GM23248 (cell line): ENCODE measurements at regions not wholly inside any gene's neighbourhood (a gene's known extent, or its start where the extent isn't known, plus 50 kb on each side); places are given as distances from the start of the nearest gene placed in this dataset.

Experiments used
- DNase-seq: peaks from one replicate; pipeline ENCODE4 v3.0.0-alpha.2; 2015
- H2AFZ ChIP-seq: fragments of 200-600 bp; sonication (generic); 2 replicates; pipeline ENCODE4 v1.6.1; 2016; ENCODE audit warnings: antibody characterized with exemption
- H3F3A ChIP-seq: fragments of 200-600 bp; sonication (generic); 2 replicates; pipeline ENCODE4 v1.6.1; 2016; ENCODE audit warnings: mild to moderate bottlenecking, antibody characterized with exemption, mixed run types; ENCODE audit not compliant: insufficient read depth
- H3K27ac ChIP-seq: fragments of 200-600 bp; sonication (generic); 2 replicates; pipeline ENCODE4 v1.5.1; 2016; ENCODE audit warnings: mild to moderate bottlenecking
- H3K27me3 ChIP-seq: fragments of 200-600 bp; sonication (generic); replicated peaks from 2 replicates; pipeline ENCODE4 v1.6.1; 2016; ENCODE audit warnings: mild to moderate bottlenecking; ENCODE audit not compliant: insufficient read depth
- H3K36me3 ChIP-seq: fragments of 200-600 bp; sonication (generic); 2 replicates; pipeline ENCODE4 v1.6.1; 2016; ENCODE audit warnings: low read depth, mild to moderate bottlenecking
- H3K4me1 ChIP-seq: fragments of 200-600 bp; sonication (generic); 2 replicates; pipeline ENCODE4 v1.6.1; 2016; ENCODE audit warnings: mild to moderate bottlenecking; ENCODE audit not compliant: insufficient read depth
- H3K4me2 ChIP-seq: fragments of 200-600 bp; sonication (generic); one replicate; pipeline ENCODE4 v1.6.1; 2016; ENCODE audit warnings: mild to moderate bottlenecking; ENCODE audit not compliant: unreplicated experiment
- H3K4me3 ChIP-seq: fragments of 200-600 bp; sonication (generic); 2 replicates; pipeline ENCODE4 v1.5.1; 2016; ENCODE audit warnings: mild to moderate bottlenecking
- H3K79me2 ChIP-seq: fragments of 200-600 bp; sonication (generic); 2 replicates; pipeline ENCODE4 v1.6.1; 2016; ENCODE audit warnings: mild to moderate bottlenecking; ENCODE audit not compliant: insufficient read depth
- H3K9ac ChIP-seq: fragments of 200-600 bp; sonication (generic); 2 replicates; pipeline ENCODE4 v1.6.1; 2016; ENCODE audit warnings: mild to moderate bottlenecking
- H3K9me2 ChIP-seq: fragments of 200-600 bp; sonication (generic); 2 replicates; pipeline ENCODE4 v1.6.1; 2016; ENCODE audit warnings: mixed run types, mild to moderate bottlenecking, moderate library complexity; ENCODE audit not compliant: insufficient read depth
- H3K9me3 ChIP-seq: fragments of 200-600 bp; sonication (generic); one replicate; pipeline ENCODE4 v1.6.1; 2017; ENCODE audit warnings: low read depth
- H4K20me1 ChIP-seq: fragments of 200-600 bp; sonication (generic); 2 replicates; pipeline ENCODE4 v1.6.0; 2016; ENCODE audit not compliant: insufficient read depth
- EZH2 ChIP-seq: fragments of 200-600 bp; sonication (generic); IDR thresholded peaks from 2 replicates; pipeline ENCODE4 v1.6.1; 2018; ENCODE audit warnings: antibody characterized with exemption, mild to moderate bottlenecking; ENCODE audit not compliant: insufficient read depth, poor library complexity, severe bottlenecking
- EZH2phosphoT487 ChIP-seq: fragments of 200-600 bp; sonication (generic); IDR thresholded peaks from 2 replicates; pipeline ENCODE4 v1.6.1; 2018; ENCODE audit warnings: antibody characterized with exemption, moderate library complexity, mild to moderate bottlenecking, low read depth; ENCODE audit not compliant: insufficient read depth
- WGBS, 2 experiments: methylation state at CpG; one replicate each; pipeline ENCODE4 v1.1.6; 2015 to 2017; ENCODE audit warnings: low lambda C conversion rate in 2 of 2, low coverage in 1 of 2; ENCODE audit errors: missing lambda C conversion rate in 2 of 2; 5-methylcytosine and 5-hydroxymethylcytosine counted together
- in situ Hi-C: fragments of 300-500 bp; cut with MboI; formaldehyde crosslinking; loops from 2 replicates; pipeline ENCODE4 v1.15.0; 2020

DNA sequence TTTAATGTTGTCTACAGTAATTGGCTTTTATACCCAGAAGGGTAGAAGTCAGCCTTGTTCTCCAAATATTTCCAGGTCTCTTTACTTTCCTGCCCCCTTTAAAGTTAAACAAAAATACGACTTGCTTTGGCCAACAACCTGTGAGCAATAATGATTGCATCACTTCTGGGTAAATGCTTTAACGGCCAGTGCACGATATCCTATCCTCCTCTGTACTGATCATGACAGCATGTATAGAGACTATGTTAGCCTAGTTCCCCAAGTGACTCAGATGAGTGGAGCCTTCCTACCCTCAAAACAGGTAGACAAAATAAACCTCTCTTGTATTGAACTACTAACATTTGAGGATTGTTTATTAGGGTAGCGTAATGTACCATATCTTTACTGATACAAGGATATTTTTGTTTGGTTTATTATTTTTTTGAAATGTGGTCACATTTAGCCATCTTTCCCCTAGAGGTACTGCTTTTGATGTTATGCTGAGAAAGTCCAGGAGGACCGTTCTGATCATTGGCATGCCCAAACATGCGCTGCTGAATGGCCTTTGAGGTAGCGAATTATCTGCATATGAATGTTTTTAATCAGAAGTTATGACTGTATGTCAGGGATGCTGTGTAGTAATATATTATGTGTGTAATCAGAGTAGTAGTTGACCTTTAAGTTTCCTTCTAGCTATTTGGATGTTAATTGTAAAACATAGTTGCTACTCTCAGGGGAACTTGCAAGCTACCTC lies 262.6 kb upstream of the DCC start:
- no peak overlapping the region for H2AFZ ChIP-seq
- DNase-seq, result no peak
- TF ChIP-seq EZH2phosphoT487, result no peak
- TF ChIP-seq EZH2, result no peak
- H3F3A ChIP-seq, result no peaks in the 10 kb centered on the region
- no peak overlapping the region for H3K27ac ChIP-seq
- H3K36me3 ChIP-seq, result no peaks in the 10 kb centered on the region
- in situ Hi-C loops, result no loop called here
- no peak overlapping the region for H3K4me3 ChIP-seq
- no peak overlapping the region for H3K9ac ChIP-seq
- 31 to 36% methylated on average over 7 of the region's 7 CpGs for WGBS, 2 experiments
- no peaks in the 10 kb centered on the region for H4K20me1 ChIP-seq
- no peaks in the 10 kb centered on the region for H3K4me1 ChIP-seq
- no peak overlapping the region for H3K4me2 ChIP-seq
- H3K79me2 ChIP-seq, result no peaks in the 10 kb centered on the region
- no peaks in the 10 kb centered on the region for H3K9me2 ChIP-seq
- H3K9me3 ChIP-seq, result no peaks in the 10 kb centered on the region
- H3K27me3 ChIP-seq, result no peaks in the 10 kb centered on the region

GRCh38 chr18:52082246-52082645 lies 257.8 kb upstream of the DCC start:
- 0% methylated on average over 1 of the region's 1 CpG for WGBS, 2 experiments
- no peaks in the 10 kb centered on the region for H3K4me1 ChIP-seq
- H3K27me3 ChIP-seq, result no peaks in the 10 kb centered on the region
- no peaks in the 10 kb centered on the region for H3F3A ChIP-seq
- H3K79me2 ChIP-seq, result no peaks in the 10 kb centered on the region
- H3K27ac ChIP-seq, result no peak overlapping the region
- H3K9me2 ChIP-seq, result no peaks in the 10 kb centered on the region
- DNase-seq, result no peak
- no peaks in the 10 kb centered on the region for H3K36me3 ChIP-seq
- no peak overlapping the region for H3K4me2 ChIP-seq
- H4K20me1 ChIP-seq, result no peaks in the 10 kb centered on the region
- H3K9ac ChIP-seq, result no peak overlapping the region
- no peak overlapping the region for H2AFZ ChIP-seq
- in situ Hi-C loops, result no loop called here
- TF ChIP-seq EZH2phosphoT487, result no peak
- TF ChIP-seq EZH2, result no peak
- no peaks in the 10 kb centered on the region for H3K9me3 ChIP-seq
- H3K4me3 ChIP-seq, result no peak overlapping the region

DNA sequence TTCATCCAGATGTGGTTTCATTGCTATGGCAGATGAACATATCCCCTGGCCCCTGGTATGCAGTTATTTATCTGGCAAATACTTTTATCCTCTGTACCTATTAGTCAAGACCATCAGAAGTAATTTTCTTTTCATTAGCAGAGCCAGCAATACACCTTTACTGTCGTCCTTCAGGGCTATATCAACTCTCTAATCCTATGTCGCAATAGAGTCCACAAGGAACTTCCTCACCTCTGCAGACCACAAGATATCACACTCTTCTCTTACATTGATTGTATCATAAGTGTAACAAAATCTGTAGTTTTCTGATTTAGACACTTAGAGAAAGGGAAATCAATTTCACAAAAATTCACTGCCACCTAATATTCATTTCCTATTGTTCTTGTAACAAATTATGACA lies 252.9 kb upstream of the DCC start:
- no peak for DNase-seq
- H4K20me1 ChIP-seq, result no peaks in the 10 kb centered on the region
- no peaks in the 10 kb centered on the region for H3K4me1 ChIP-seq
- H3K9me2 ChIP-seq, result no peaks in the 10 kb centered on the region
- H3K4me3 ChIP-seq, result no peak overlapping the region
- no peak overlapping the region for H3K27ac ChIP-seq
- H3K9me3 ChIP-seq, result no peaks in the 10 kb centered on the region
- TF ChIP-seq EZH2phosphoT487 (no peak), EZH2 (no peak)
- H3F3A ChIP-seq, result no peaks in the 10 kb centered on the region
- H2AFZ ChIP-seq, result no peak overlapping the region
- WGBS, 2 experiments, result 12 to 15% methylated on average over 2 of the region's 2 CpGs
- no peaks in the 10 kb centered on the region for H3K36me3 ChIP-seq
- H3K27me3 ChIP-seq, result no peaks in the 10 kb centered on the region
- H3K4me2 ChIP-seq, result no peak overlapping the region
- H3K9ac ChIP-seq, result no peak overlapping the region
- in situ Hi-C loops, result no loop called here
- no peaks in the 10 kb centered on the region for H3K79me2 ChIP-seq

DNA sequence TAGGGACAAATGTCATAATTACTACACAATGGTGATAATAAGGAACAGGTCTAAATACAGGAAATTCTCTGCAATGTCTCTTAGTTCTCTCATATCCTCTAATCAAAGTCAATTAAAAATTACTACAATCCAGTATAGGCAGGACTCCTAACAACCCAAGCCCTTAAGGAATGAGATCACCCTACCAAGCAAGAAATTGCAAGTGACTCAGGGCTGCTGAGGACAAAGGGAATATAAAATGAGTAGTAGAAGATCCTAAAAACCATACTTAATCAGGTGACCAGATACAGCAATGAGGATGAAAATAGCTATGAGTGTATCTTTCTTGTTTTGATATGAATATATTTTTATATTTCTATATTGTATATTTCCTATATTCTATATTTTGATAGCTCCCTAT lies 250.0 kb upstream of the DCC start:
- no peaks in the 10 kb centered on the region for H3K9me3 ChIP-seq
- no peaks in the 10 kb centered on the region for H3K9me2 ChIP-seq
- no peaks in the 10 kb centered on the region for H3K79me2 ChIP-seq
- H4K20me1 ChIP-seq, result no peaks in the 10 kb centered on the region
- no peak overlapping the region for H3K27ac ChIP-seq
- in situ Hi-C loops, result no loop called here
- no peak overlapping the region for H3K4me2 ChIP-seq
- H3K4me1 ChIP-seq, result no peaks in the 10 kb centered on the region
- no peak overlapping the region for H2AFZ ChIP-seq
- no peak for TF ChIP-seq EZH2phosphoT487
- no peak for TF ChIP-seq EZH2
- H3K27me3 ChIP-seq, result no peaks in the 10 kb centered on the region
- no peak overlapping the region for H3K4me3 ChIP-seq
- H3F3A ChIP-seq, result no peaks in the 10 kb centered on the region
- no peak overlapping the region for H3K9ac ChIP-seq
- no peaks in the 10 kb centered on the region for H3K36me3 ChIP-seq
- no peak for DNase-seq

DNA sequence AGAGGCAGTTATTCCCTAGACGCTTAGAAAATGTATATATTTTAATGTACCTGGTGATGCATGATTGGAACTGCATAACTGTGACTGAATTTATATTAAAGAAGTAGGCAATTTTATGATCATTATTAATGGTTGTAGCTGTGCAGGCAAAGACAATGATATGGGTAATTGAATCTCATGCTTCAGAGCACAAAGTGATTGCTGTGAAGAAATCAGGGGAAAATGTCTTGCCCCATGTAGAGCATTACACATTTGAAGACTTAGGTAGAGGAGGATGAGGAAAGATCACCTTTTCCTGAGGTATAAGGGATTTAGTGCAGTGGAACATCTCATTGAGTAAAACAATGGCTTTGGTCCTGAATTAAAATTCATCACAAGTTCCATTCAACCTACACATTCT lies 246.8 kb upstream of the DCC start:
- 20 to 25% methylated on average over 1 of the region's 1 CpG for WGBS, 2 experiments
- H2AFZ ChIP-seq, result no peak overlapping the region
- H3K79me2 ChIP-seq, result no peaks in the 10 kb centered on the region
- no peak for DNase-seq
- no peaks in the 10 kb centered on the region for H3K27me3 ChIP-seq
- H3K9me3 ChIP-seq, result no peaks in the 10 kb centered on the region
- no peak overlapping the region for H3K9ac ChIP-seq
- H3K27ac ChIP-seq, result no peak overlapping the region
- in situ Hi-C loops, result no loop called here
- TF ChIP-seq EZH2 (no peak), EZH2phosphoT487 (no peak)
- no peaks in the 10 kb centered on the region for H3K4me1 ChIP-seq
- H4K20me1 ChIP-seq, result no peaks in the 10 kb centered on the region
- no peaks in the 10 kb centered on the region for H3K9me2 ChIP-seq
- no peak overlapping the region for H3K4me2 ChIP-seq
- no peaks in the 10 kb centered on the region for H3K36me3 ChIP-seq
- H3F3A ChIP-seq, result no peaks in the 10 kb centered on the region
- no peak overlapping the region for H3K4me3 ChIP-seq
